GM12875 (cell line): ENCODE measurements at regions not wholly inside any gene's neighbourhood (a gene's known extent, or its start where the extent isn't known, plus 50 kb on each side); places are given as distances from the start of the nearest gene placed in this dataset.
"Not testable (repeated sequence)": the region's sequence is repeated elsewhere in the genome, so short reads cannot be mapped to it uniquely, and the experiment has no call there.

Experiments used
- H3K4me3 ChIP-seq: one replicate; pipeline ENCODE4 v1.5.1; 2011; ENCODE audit warnings: low read depth, low read length, control low read depth
- TF ChIP-seq, protein P1 (sequence below): IDR thresholded peaks from 2 replicates; pipeline ENCODE4 v1.5.1; 2011; ENCODE audit warnings: low read depth, mild to moderate bottlenecking, control low read depth, inconsistent platforms, low read length, moderate library complexity, borderline replicate concordance; ENCODE audit not compliant: insufficient read depth

DNA sequence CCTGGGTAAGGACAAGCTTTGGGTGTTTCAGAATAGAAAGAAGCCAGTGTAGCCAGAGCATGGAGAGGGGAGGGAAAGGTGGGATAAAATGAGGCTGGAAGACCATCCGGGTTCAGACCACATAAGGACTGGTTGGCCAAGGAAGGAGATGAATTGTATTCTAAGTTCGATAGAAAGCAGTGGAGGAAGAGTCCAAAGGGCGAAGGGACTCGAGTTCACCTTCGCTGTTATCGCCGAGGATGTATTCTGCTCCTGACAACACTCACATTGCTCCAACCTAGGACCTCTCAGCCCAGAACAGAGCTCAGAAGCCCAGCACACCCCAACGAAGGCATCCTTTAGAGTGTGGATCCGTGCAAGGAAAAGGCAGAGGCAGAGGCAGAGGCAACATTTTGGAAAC, 133.1 kb upstream of the EPB41L4A start:
- TF ChIP-seq, protein P1, sequence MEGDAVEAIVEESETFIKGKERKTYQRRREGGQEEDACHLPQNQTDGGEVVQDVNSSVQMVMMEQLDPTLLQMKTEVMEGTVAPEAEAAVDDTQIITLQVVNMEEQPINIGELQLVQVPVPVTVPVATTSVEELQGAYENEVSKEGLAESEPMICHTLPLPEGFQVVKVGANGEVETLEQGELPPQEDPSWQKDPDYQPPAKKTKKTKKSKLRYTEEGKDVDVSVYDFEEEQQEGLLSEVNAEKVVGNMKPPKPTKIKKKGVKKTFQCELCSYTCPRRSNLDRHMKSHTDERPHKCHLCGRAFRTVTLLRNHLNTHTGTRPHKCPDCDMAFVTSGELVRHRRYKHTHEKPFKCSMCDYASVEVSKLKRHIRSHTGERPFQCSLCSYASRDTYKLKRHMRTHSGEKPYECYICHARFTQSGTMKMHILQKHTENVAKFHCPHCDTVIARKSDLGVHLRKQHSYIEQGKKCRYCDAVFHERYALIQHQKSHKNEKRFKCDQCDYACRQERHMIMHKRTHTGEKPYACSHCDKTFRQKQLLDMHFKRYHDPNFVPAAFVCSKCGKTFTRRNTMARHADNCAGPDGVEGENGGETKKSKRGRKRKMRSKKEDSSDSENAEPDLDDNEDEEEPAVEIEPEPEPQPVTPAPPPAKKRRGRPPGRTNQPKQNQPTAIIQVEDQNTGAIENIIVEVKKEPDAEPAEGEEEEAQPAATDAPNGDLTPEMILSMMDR: no peak
- no peak overlapping the region for H3K4me3 ChIP-seq

DNA sequence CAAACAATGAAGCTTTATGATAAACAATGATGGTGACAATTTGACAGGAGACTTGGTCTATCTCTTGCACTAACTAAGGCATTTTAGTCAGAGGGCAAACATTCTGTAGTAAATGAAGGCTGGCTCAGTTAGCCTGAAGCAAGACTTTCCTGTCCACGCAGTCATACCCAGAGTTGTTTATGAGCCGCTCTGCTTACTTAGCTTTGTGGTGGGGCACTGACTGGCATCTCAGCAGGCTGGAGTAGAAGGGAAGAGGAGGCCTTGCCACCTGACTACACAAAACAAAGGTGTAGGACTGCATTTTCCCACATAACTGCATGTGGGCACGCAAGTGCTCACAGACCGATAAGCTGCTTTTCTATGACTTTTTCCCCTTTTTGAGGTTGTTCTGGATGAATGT, 133.7 kb upstream of the EPB41L4A start:
- TF ChIP-seq, protein P1: no peak
- no peak overlapping the region for H3K4me3 ChIP-seq

DNA sequence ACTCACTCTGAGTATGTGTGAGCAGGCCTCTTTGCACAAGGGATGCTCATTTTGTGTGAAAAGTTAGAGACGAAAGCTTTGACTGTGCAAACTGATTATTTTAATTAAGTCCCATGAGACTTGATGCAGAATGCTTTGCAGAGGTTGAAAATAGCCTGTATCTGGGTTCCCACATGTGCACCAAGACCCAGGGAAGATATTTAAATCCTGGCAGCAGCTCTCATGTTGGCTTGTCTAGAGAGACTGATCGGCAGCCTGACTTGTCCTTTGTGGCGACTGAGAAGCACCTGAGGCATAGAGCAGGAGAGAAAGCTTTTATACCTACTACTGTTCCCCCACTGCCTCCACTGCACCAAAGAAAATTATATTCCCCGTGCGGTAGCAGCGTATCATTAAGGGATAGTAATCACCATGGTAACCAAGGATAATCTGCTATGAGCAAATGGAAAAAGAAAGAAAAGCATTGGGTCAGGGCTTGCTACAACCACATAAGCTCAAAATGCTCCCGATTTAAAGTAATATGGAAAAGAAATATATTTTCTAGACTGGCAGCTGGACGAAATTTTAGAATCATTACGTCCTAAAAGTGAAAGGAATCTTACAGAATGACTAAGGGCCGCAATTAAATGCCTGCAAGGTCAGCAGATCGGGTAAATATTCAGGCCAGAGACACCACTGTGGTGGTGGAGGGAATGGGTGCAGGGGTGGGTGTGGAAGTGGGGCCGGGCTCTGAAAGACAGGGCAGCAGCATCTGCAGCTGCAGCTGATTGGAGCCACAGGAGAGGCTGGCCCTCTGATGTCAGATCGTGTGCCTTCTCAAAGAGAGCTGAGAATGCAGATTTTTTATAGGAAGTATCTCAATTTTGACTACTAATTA, 135.3 kb upstream of the EPB41L4A start:
- TF ChIP-seq, protein P1: no peak
- no peak overlapping the region for H3K4me3 ChIP-seq

DNA sequence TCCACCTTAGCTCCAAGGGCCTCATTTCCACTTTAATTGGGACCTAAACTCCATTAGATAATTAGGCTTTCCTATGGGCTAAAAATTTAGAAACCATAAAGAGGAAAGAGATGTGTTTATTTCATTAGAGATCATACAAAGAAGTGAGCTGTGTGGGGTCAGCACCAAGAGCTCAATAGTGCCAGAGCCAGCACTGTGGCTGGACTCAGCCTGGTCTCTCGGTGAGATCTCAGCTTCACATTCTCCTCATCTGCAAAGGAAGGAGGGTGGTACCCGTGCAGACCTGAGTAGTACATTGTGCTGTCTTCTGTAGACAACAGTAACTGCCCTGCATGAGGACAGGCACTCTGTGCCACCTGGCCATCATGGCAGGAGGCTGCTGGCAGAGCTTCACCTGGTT, 136.1 kb upstream of the EPB41L4A start:
- TF ChIP-seq, protein P1: no peak
- H3K4me3 ChIP-seq: no peak overlapping the region

DNA sequence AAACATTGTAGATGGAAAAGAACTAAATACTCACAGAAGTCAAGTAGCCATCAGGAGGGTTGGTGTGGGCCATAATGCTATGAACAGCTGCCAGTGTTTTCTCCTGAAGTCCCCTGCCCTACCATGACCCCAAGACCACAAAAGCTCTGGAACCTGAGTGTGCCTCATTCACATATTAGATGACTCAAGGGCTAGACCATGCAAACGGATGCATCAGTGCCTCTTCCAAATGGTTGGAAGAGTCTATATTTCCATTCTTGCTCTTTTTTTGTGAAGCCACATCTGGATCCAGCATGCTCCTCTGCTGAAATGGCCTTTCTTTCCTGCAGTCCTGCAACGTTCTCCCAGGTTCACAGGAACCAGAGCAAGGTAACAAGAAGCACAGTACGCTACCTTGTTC, 136.6 kb upstream of the EPB41L4A start:
- TF ChIP-seq, protein P1: no peak
- no peak overlapping the region for H3K4me3 ChIP-seq

DNA sequence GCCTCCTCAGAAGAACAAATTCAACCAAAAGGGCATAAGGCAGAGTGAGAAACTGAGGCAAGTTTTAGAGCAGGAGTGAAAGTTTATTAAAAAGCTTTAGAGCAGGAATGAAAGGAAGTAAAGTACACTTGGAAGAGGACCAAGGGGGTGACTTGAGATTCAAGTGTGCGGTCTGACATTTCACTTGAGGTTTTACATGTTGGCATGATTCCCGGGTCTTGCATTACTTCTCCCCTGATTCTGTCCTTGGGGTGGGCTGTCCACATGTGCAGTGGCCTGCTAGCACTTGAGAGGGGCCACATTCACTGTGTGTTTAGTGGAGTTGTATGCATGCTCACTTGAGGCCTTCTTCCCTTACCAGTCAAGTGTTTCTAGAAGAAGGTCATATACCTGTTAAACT, 140.4 kb upstream of the EPB41L4A start:
- not testable (repeated sequence) for H3K4me3 ChIP-seq

DNA sequence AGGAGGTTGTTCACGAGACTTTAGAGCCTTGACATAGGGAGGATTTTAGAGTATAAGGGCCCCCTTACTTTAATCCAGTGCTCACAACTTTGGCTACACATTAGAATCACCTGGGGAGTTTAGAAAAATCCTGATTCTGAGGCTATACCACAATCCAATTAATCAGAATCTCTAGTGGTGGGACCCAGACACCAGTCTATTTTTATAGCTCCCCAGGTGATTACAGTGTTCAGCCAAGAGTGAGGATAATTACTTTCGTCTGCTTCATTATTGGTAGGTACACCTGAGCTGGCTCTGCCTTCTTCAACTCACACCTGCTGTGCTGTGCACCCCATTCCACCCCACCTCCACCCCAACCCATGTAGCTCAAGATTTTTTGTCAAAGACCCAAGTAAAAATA, 141.3 kb upstream of the EPB41L4A start:
- no peak overlapping the region for H3K4me3 ChIP-seq
- TF ChIP-seq, protein P1: no peak
